HEK293 (cell line): ENCODE measurements at regions not wholly inside any gene's neighbourhood (a gene's known extent, or its start where the extent isn't known, plus 50 kb on each side); places are given as distances from the start of the nearest gene placed in this dataset.

Source experiments
- CTCF ChIA-PET: fragments of 350-600 bp; formaldehyde crosslinking; extraction: SDS; loops from one replicate; lab custom pipeline; 2021; ENCODE audit warnings: antibody characterized with exemption; lab: Yijun Ruan, JAX
- POLR2A ChIA-PET: fragments of 300-600 bp; formaldehyde crosslinking; extraction: SDS; loops from one replicate; lab custom pipeline; 2020; ENCODE audit warnings: antibody characterized with exemption, inconsistent platforms; lab: Yijun Ruan, JAX
- H3K27ac ChIP-seq: fragments of 200-500 bp; sonication (Bioruptor generic); 2 replicates; pipeline ENCODE4 v1.5.1; 2014; ENCODE audit warnings: low read depth, low read length, control low read depth, inconsistent platforms; ENCODE audit errors: extremely low read depth
- H3K36me3 ChIP-seq, 2 experiments: fragments of 200-500 bp in 1 of 2; sonication (Bioruptor generic) in 1 of 2; 1 replicate in 1 of 2; 2 replicates in 1 of 2; pipeline ENCODE4 v1.5.1; 2014 to 2017; ENCODE audit warnings: inconsistent platforms in 2 of 2, low read length in 2 of 2; ENCODE audit not compliant: control insufficient read depth in 2 of 2, insufficient read depth in 1 of 2
- H3K4me1 ChIP-seq: fragments of 200-500 bp; sonication (Bioruptor generic); 2 replicates; pipeline ENCODE4 v1.5.1; 2014; ENCODE audit warnings: mild to moderate bottlenecking, low read length, inconsistent platforms; ENCODE audit not compliant: control insufficient read depth, insufficient read depth
- H3K4me3 ChIP-seq: 2 replicates; pipeline ENCODE4 v1.5.1; 2011; ENCODE audit warnings: low read depth, mild to moderate bottlenecking, control low read depth, low read length, moderate library complexity
- H3K9me3 ChIP-seq: fragments of 200-500 bp; sonication (Bioruptor generic); 2 replicates; pipeline ENCODE4 v1.5.1; 2014; ENCODE audit warnings: low read depth, low read length, inconsistent platforms; ENCODE audit not compliant: control insufficient read depth, insufficient read depth
- HIC1 ChIP-seq: fragments of 450-650 bp; formaldehyde crosslinking; IDR thresholded peaks from 2 replicates; pipeline ENCODE4 v1.5.1; 2016; ENCODE audit warnings: missing biosample characterization, missing genetic modification characterization
- IKZF3 ChIP-seq: fragments of 450-650 bp; IDR thresholded peaks from 2 replicates; pipeline ENCODE4 v1.5.0; 2018; ENCODE audit warnings: missing biosample characterization, mild to moderate bottlenecking, missing genetic modification characterization, moderate library complexity
- KLF1 ChIP-seq: fragments of 450-650 bp; formaldehyde crosslinking; IDR thresholded peaks from 2 replicates; pipeline ENCODE4 v1.5.1; 2016; ENCODE audit warnings: missing biosample characterization, missing genetic modification characterization
- KLF8 ChIP-seq: fragments of 450-650 bp; formaldehyde crosslinking; IDR thresholded peaks from 2 replicates; pipeline ENCODE4 v1.5.1; 2016; ENCODE audit warnings: missing biosample characterization, missing genetic modification characterization
- KLF9 ChIP-seq: fragments of 450-650 bp; formaldehyde crosslinking; IDR thresholded peaks from 2 replicates; pipeline ENCODE4 v1.5.1; 2016; ENCODE audit warnings: missing biosample characterization, missing genetic modification characterization, low read depth
- MEIS1 ChIP-seq: sonication (generic); formaldehyde crosslinking; IDR thresholded peaks from 2 replicates; pipeline ENCODE4 v1.8.1; 2022; ENCODE audit warnings: missing genetic modification reagents, mild to moderate bottlenecking, borderline replicate concordance
- PRDM2 ChIP-seq: fragments of 450-650 bp; formaldehyde crosslinking; IDR thresholded peaks from 2 replicates; pipeline ENCODE4 v1.5.1; 2016; ENCODE audit warnings: missing biosample characterization, missing genetic modification characterization, borderline replicate concordance
- PRDM4 ChIP-seq: fragments of 450-650 bp; formaldehyde crosslinking; IDR thresholded peaks from 2 replicates; pipeline ENCODE4 v1.5.1; 2017; ENCODE audit warnings: missing biosample characterization, missing genetic modification characterization
- SALL2 ChIP-seq: fragments of 450-650 bp; formaldehyde crosslinking; IDR thresholded peaks from 2 replicates; pipeline ENCODE4 v1.5.0; 2017; ENCODE audit warnings: missing biosample characterization, mild to moderate bottlenecking, missing genetic modification characterization, borderline replicate concordance
- WT1 ChIP-seq: fragments of 450-650 bp; formaldehyde crosslinking; IDR thresholded peaks from 2 replicates; pipeline ENCODE4 v1.5.1; 2016; ENCODE audit warnings: missing biosample characterization, missing genetic modification characterization
- ZBTB17 ChIP-seq: fragments of 450-650 bp; formaldehyde crosslinking; IDR thresholded peaks from 2 replicates; pipeline ENCODE4 v1.5.1; 2016; ENCODE audit warnings: missing biosample characterization, missing genetic modification characterization
- ZBTB26 ChIP-seq: fragments of 450-650 bp; formaldehyde crosslinking; optimal IDR thresholded peaks from 2 replicates; pipeline ENCODE3; 2016; ENCODE audit warnings: missing biosample characterization, mild to moderate bottlenecking, missing genetic modification characterization
- ZNF10 ChIP-seq: fragments of 450-650 bp; formaldehyde crosslinking; IDR thresholded peaks from 2 replicates; pipeline ENCODE4 v1.5.1; 2017; ENCODE audit warnings: missing biosample characterization, missing genetic modification characterization
- ZNF18 ChIP-seq: fragments of 450-650 bp; formaldehyde crosslinking; IDR thresholded peaks from 2 replicates; pipeline ENCODE4 v1.5.1; 2016; ENCODE audit warnings: missing biosample characterization, missing genetic modification characterization
- ZNF266 ChIP-seq: fragments of 450-650 bp; formaldehyde crosslinking; IDR thresholded peaks from 2 replicates; pipeline ENCODE4 v1.5.1; 2016; ENCODE audit warnings: missing biosample characterization, missing genetic modification characterization, low read depth
- ZNF354C ChIP-seq: fragments of 450-650 bp; formaldehyde crosslinking; IDR thresholded peaks from 2 replicates; pipeline ENCODE4 v1.5.1; 2016; ENCODE audit warnings: missing biosample characterization, missing genetic modification characterization, low read depth, borderline replicate concordance
- ZNF560 ChIP-seq: fragments of 450-650 bp; formaldehyde crosslinking; IDR thresholded peaks from 2 replicates; pipeline ENCODE4 v1.5.1; 2017; ENCODE audit warnings: missing biosample characterization, missing genetic modification characterization, borderline replicate concordance
- ZNF600 ChIP-seq: fragments of 450-650 bp; formaldehyde crosslinking; IDR thresholded peaks from 2 replicates; pipeline ENCODE4 v1.5.1; 2016; ENCODE audit warnings: missing biosample characterization, missing genetic modification characterization
- ZNF626 ChIP-seq: fragments of 450-650 bp; sonication (Bioruptor Pico); formaldehyde crosslinking; IDR thresholded peaks from 2 replicates; pipeline ENCODE4 v1.5.1; 2018; ENCODE audit warnings: missing biosample characterization, missing genetic modification characterization, inconsistent platforms
- ZNF658 ChIP-seq: fragments of 450-650 bp; formaldehyde crosslinking; IDR thresholded peaks from 2 replicates; pipeline ENCODE4; 2016; ENCODE audit warnings: missing biosample characterization, missing genetic modification characterization
- ZNF701 ChIP-seq: fragments of 450-650 bp; formaldehyde crosslinking; IDR thresholded peaks from 2 replicates; pipeline ENCODE4 v1.5.1; 2016; ENCODE audit warnings: missing biosample characterization, missing genetic modification characterization
- ZNF837 ChIP-seq: fragments of 450-650 bp; formaldehyde crosslinking; IDR thresholded peaks from 2 replicates; pipeline ENCODE4 v1.5.1; 2016; ENCODE audit warnings: missing biosample characterization, missing genetic modification characterization
- ZSCAN30 ChIP-seq: fragments of 450-650 bp; IDR thresholded peaks from 2 replicates; pipeline ENCODE4 v1.5.1; 2018; ENCODE audit warnings: missing biosample characterization, mild to moderate bottlenecking, missing genetic modification characterization, moderate library complexity

- no peak for TF ChIP-seq PRDM2 (tag by site-specific recombination)
- no peak for TF ChIP-seq ZNF18
- TF ChIP-seq SALL2 = no peak
- TF ChIP-seq ZNF837 (tag by site-specific recombination) = no peak
- TF ChIP-seq HIC1 = peak; percentile 77
- TF ChIP-seq WT1 (tag by site-specific recombination) = no peak
- TF ChIP-seq ZSCAN30 (tag by site-specific recombination) = no peak
- no peak for TF ChIP-seq ZBTB26 (tag by site-specific recombination)
- TF ChIP-seq ZNF10 (tag by site-specific recombination) = no peak
- TF ChIP-seq ZNF266 = no peak
- TF ChIP-seq ZNF354C (tag by site-specific recombination) = no peak
Observed at GRCh38 chr9:135188681-135189151, 101.2 kb downstream of the OLFM1 start (continued).

GRCh38 chr9:135189497-135189896 is 102.0 kb downstream of the OLFM1 start:
- H3K36me3 ChIP-seq = no peaks in the 10 kb centered on the region
- TF ChIP-seq IKZF3 (tag by site-specific recombination) (no peak), ZNF600 (tag by site-specific recombination) (no peak), ZNF701 (no peak), ZNF560 (tag by site-specific recombination) (no peak), PRDM4 (tag by site-specific recombination) (no peak), MEIS1 (CRISPR knock-in tag) (no peak), KLF1 (peak; percentile 99), ZNF658 (tag by site-specific recombination) (no peak), ZNF626 (tag by site-specific recombination) (no peak), ZBTB17 (tag by site-specific recombination) (no peak), KLF8 (tag by site-specific recombination) (peak; percentile 97), KLF9 (tag by site-specific recombination) (peak; percentile 56)
- CTCF ChIA-PET = no interaction called here
- no peaks in the 10 kb centered on the region for H3K4me1 ChIP-seq
- no peaks in the 10 kb centered on the region for H3K9me3 ChIP-seq
- no peak overlapping the region for H3K27ac ChIP-seq
- H3K4me3 ChIP-seq = no peak overlapping the region
- POLR2A ChIA-PET = no interaction called here
